RWPE2 (cell line): ENCODE measurements at regions not wholly inside any gene's neighbourhood (a gene's known extent, or its start where the extent isn't known, plus 50 kb on each side); places are given as distances from the start of the nearest gene placed in this dataset.

Experiments
- ATAC-seq: fragments of 200-7000 bp; cut with Tn5 transposase; 3 replicates; pipeline ENCODE4 v1.9.1; 2021; ENCODE audit warnings: low read depth
- DNase-seq: peaks from one replicate; pipeline ENCODE4 v3.0.0-alpha.2; 2020; ENCODE audit warnings: low spot score
- H3K27ac ChIP-seq: fragments of 450-650 bp; 2 replicates; pipeline ENCODE4 v1.5.1; 2017; ENCODE audit warnings: mild to moderate bottlenecking; ENCODE audit not compliant: poor library complexity, severe bottlenecking
- H3K27me3 ChIP-seq: fragments of 250-450 bp; sonication (Bioruptor Pico); 2 replicates; pipeline ENCODE4 v1.5.1; 2021; ENCODE audit warnings: mild to moderate bottlenecking, moderate library complexity; ENCODE audit not compliant: insufficient read depth, poor library complexity, severe bottlenecking
- H3K36me3 ChIP-seq: fragments of 250-450 bp; sonication (Bioruptor Pico); 2 replicates; pipeline ENCODE4 v1.5.1; 2020; ENCODE audit warnings: low read depth, mild to moderate bottlenecking, moderate library complexity
- H3K4me1 ChIP-seq: fragments of 250-450 bp; sonication (Bioruptor Pico); 2 replicates; pipeline ENCODE4 v1.5.1; 2021; ENCODE audit warnings: mild to moderate bottlenecking, moderate library complexity; ENCODE audit not compliant: insufficient read depth, poor library complexity, severe bottlenecking
- H3K4me3 ChIP-seq: fragments of 250-450 bp; sonication (Bioruptor Pico); 2 replicates; pipeline ENCODE4 v1.5.1; 2021; ENCODE audit warnings: mild to moderate bottlenecking, moderate library complexity; ENCODE audit not compliant: severe bottlenecking
- H3K9me3 ChIP-seq: fragments of 250-450 bp; sonication (Bioruptor Pico); 2 replicates; pipeline ENCODE4 v1.5.1; 2021; ENCODE audit warnings: mild to moderate bottlenecking, moderate library complexity; ENCODE audit not compliant: severe bottlenecking
- CTCF ChIP-seq: fragments of 450-650 bp; IDR thresholded peaks from one replicate; pipeline ENCODE4 v1.5.1; 2017; ENCODE audit warnings: mild to moderate bottlenecking, moderate library complexity; ENCODE audit not compliant: poor library complexity, severe bottlenecking

GRCh38 chr4:130636486-130636885 is 1540.5 kb downstream of the C4orf33 start:
- DNase-seq (no peak), ATAC-seq (no peak)
- Histone ChIP-seq H3K4me3 (no peak overlapping the region), H3K9me3 (no peaks in the 10 kb centered on the region), H3K36me3 (no peaks in the 10 kb centered on the region), H3K27ac (no peak overlapping the region), H3K27me3 (no peaks in the 10 kb centered on the region), H3K4me1 (no peaks in the 10 kb centered on the region)
- no peak for TF ChIP-seq CTCF

GRCh38 chr4:130640592-130640991 is 1544.6 kb downstream of the C4orf33 start:
- Histone ChIP-seq H3K27me3 (no peaks in the 10 kb centered on the region), H3K36me3 (no peaks in the 10 kb centered on the region), H3K4me3 (no peak overlapping the region), H3K27ac (no peak overlapping the region), H3K4me1 (no peaks in the 10 kb centered on the region), H3K9me3 (no peaks in the 10 kb centered on the region)
- no peak for ATAC-seq
- TF ChIP-seq CTCF: no peak
- no peak for DNase-seq

- H3K36me3 ChIP-seq: no peaks in the 10 kb centered on the region
- DNase-seq (no peak), ATAC-seq (no peak)
- H3K27me3 ChIP-seq: no peaks in the 10 kb centered on the region
- H3K4me3 ChIP-seq: no peak overlapping the region
- H3K4me1 ChIP-seq: no peaks in the 10 kb centered on the region
- no peak for TF ChIP-seq CTCF
- no peak overlapping the region for H3K27ac ChIP-seq
- H3K9me3 ChIP-seq: no peaks in the 10 kb centered on the region
These were observed 1550.9 kb downstream of the C4orf33 start for GRCh38 chr4:130646886-130647285.

GRCh38 chr4:130648570-130648969 is 1552.6 kb downstream of the C4orf33 start:
- no peak overlapping the region for H3K4me3 ChIP-seq
- no peak overlapping the region for H3K27ac ChIP-seq
- no peaks in the 10 kb centered on the region for H3K4me1 ChIP-seq
- ATAC-seq (no peak), DNase-seq (no peak)
- TF ChIP-seq CTCF: no peak
- no peaks in the 10 kb centered on the region for H3K36me3 ChIP-seq
- no peaks in the 10 kb centered on the region for H3K27me3 ChIP-seq
- no peaks in the 10 kb centered on the region for H3K9me3 ChIP-seq

- DNase-seq: no peak
- no peak overlapping the region for H3K27ac ChIP-seq
- no peaks in the 10 kb centered on the region for H3K4me1 ChIP-seq
- H3K9me3 ChIP-seq: no peaks in the 10 kb centered on the region
- TF ChIP-seq CTCF: no peak
- ATAC-seq: no peak
- H3K36me3 ChIP-seq: no peaks in the 10 kb centered on the region
- H3K4me3 ChIP-seq: no peak overlapping the region
- no peaks in the 10 kb centered on the region for H3K27me3 ChIP-seq
These were observed 1557.9 kb downstream of the C4orf33 start for GRCh38 chr4:130653842-130654241.
